HG03354 (cell line): ENCODE measurements at regions not wholly inside any gene's neighbourhood (a gene's known extent, or its start where the extent isn't known, plus 50 kb on each side); places are given as distances from the start of the nearest gene placed in this dataset.
"Not testable (repeated sequence)": the region's sequence is repeated elsewhere in the genome, so short reads cannot be mapped to it uniquely, and the experiment has no call there.

ENCODE experiments used
- ATAC-seq: cut with Tn5 transposase; IDR thresholded peaks from one replicate; pipeline ENCODE4 v1.9.1; 2021; ENCODE audit warnings: mild to moderate bottlenecking; ENCODE audit not compliant: unreplicated experiment, poor library complexity, severe bottlenecking

DNA sequence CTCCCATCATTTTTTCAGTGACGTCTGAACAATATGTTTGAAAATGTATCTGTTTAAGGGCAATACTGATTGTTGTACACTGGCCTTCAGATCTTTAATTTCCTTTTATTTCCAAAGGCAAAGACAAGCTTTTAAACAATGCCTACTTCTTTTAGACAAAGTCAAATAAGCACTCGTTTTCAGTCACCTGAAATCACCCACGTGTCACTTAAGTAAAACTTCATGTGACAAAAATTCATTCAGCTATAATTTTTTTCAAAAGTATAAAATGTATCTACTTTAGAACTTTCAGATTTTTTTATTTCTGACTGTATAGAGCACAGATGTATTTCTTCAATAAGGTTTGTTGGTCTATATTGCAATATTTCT is 113.5 kb upstream of the BEND6 start:
- ATAC-seq, result no peak

DNA sequence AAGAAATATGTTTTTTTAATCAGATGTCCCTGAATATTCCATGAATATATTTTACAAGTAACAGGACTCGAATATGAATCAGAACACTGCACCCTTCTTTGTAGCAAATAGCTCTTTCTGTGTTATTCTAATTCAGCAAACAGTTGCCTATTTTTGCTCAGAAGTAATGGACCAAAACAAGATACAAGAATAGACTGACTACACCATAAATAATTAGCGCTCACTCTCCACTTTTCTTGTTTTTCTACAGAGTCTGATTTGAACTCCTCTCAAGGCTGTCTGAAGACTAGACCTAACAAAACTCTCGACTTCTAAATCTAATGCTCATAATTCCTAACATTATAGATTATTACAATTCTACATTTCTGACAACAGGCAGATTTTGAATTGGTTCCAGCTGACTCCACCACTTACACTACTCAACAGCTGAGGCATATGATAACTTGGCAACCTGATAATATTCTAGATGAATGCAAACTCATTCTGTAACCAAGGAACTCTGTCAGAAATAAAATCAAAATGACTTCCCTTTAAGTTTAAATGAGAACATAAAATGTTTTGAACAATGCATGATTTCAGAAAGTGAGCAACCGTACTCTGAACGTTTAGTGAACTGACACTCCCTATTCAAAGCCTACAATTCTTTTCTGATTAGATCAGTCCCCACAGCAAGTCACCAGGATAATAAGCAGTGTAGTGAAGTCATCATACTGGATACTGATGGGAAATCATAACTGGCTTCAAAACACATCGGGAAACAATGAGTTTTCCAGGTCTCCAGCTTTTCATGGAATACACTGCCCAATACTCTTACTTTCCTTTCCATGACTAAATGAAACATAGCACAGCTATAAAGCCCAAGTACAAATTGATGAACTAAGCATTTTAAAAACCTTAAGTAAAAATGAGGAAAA is 114.2 kb upstream of the BEND6 start:
- ATAC-seq, result no peak

DNA sequence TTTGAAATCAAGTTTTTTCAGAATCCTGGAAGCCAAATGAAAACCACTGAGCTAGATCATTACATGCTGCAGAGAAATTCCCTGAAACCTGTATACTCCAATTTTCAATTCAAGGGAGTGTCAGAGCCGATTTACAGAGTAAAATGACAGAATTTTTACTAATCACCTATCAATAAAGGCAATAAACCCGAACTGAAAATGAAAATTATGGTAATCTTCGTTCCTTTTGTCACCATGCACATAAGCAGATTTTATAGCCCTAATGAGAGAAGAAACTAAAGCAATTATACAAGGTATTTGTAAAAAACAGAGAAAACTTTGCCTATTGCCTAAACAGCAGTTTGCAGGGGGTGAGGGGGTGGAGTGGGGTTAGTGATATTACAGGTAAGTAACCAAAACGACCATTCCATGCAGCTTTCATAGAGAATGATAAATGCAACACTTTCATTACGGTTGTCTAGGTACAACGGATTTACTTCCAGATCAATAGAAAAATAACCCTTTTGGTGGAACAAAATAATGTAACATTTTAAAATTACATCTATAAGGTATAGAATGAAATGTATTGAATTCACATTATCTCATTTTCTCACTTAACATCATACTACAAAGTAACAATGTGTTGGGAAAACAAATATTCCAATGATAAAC is 115.2 kb upstream of the BEND6 start:
- no peak for ATAC-seq

DNA sequence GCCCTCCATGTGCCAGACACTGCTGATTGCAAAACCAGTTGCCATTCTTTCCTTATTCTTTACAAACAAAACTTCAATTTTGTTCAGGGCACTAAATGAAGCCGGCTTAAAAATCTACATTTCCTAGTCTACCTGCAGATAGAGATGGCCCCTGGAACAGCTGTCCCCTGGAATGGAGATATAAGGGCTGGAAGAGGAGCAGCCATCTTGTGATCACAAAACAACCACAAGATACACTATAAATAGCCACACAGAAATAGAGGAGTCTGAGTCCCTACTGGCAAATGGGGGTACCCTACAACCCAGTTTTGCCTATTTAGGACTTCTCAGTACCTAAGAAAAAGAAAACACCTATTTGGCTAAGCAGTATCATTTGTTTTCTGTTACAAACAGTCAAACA is 115.9 kb upstream of the BEND6 start:
- no peak for ATAC-seq

DNA sequence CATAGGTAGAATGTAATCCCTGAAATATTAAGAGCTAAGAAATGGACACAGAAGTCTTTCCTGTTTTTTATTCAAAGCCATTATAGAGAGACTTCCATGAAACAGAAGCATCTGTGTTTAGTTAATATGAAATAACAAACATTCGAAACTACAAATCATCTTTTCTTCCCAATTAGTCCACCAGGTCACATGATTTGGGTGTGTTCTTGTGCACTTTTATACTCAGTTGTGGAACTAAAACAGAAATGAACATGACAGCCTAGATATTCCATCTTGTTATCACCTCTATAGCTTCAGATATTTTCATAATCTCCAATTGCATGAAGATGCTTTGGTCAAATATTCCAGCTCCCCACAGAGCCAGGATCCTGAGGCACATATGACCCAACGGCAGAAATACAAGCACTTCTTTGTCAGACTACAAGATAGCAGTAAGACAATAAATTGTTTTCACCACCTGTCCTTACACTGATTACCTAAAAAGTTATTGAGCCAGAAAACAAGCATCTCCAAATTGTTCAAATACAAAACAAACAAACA is 116.8 kb upstream of the BEND6 start:
- no peak for ATAC-seq

DNA sequence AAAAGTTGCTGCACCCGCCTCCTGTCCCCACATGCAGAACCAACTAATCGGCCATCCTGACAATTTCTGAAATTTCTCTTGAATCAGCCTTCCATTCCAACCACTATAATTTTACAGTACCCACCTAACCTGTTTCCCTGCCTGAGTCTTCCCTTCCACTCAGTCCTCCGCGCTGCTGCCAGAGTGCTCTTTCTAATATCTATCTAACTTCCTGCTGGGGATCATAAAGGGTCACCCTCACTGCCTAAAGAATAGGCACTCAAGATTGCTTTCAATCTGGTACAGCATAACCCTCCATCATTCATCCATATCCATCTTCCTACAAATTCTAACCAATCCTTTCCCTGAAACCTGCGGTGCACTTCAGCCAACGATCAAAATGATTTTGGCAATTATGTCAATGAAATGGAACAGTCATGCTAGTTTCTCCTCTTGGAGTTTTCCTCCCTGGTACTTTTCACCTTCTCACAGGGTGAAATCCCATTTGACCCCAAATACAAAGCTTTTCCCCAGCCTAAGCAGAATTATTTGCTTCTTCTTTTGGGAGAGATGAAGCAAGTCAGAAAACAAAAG is 117.5 kb upstream of the BEND6 start:
- no peak for ATAC-seq

DNA sequence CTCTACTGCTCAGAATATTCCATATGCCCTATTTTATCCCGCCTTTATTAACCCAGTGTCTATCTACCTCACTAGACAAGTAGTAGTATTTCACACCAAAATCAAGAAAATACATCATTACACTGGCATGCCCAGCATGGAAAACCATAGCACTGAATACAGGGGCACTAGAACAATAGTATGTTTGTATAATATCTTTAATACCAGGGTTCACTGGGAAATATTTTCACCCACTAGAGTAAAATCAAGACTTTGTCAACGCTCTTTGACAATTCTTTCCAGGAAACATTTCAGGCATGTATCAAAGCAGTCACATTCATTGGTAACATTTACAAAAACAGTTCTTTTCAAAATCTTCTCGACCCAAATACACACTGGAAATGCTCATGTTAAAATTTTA is 119.3 kb upstream of the BEND6 start:
- no peak for ATAC-seq

DNA sequence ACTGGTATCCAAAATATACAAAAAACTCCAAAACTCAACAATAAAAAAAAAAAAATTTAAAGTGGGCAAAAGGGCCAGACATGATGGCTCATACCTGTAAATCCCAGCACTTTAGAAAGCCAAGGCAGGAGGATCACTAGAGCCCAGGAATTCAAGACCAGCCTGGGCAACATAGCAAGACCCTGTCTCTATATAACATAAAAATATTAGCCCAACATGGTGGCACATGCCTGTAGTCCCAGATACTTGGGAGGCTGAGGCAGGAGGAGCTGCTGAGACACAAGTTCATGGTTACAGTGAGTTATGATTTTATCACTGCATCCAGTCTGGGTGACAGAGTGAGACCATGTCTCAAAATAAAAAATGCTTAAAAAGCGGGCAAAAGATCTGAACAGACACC is 121.0 kb upstream of the BEND6 start:
- no peak for ATAC-seq

DNA sequence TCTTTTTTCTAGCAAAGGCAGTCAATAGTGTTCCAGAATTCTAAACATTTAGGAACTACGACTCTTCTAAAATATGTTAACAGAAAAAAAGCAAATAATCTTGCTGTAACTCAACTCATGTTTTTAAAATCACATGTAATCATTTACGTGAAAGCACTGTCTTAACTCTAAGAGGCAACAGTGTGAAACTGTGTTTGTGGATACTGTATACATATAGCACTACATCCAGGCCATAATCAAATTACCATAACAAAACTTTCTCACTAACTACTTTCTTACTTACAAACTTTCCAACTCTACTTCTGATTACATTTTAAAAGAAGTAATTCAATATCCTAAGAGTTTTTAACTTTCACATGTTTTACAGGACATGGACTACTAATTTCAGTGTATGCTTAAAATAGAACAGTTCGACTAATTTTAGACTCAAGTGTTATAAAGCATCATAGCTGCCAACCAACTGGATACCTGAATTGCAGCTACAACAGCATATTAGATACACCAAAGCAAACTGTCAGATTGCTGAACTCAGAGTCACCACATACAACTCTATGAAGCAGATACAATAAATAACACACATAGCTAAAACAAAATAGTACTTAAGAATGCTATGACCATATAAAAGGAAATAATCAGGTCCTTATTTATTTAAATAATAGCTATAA is 121.6 kb upstream of the BEND6 start:
- no peak for ATAC-seq

DNA sequence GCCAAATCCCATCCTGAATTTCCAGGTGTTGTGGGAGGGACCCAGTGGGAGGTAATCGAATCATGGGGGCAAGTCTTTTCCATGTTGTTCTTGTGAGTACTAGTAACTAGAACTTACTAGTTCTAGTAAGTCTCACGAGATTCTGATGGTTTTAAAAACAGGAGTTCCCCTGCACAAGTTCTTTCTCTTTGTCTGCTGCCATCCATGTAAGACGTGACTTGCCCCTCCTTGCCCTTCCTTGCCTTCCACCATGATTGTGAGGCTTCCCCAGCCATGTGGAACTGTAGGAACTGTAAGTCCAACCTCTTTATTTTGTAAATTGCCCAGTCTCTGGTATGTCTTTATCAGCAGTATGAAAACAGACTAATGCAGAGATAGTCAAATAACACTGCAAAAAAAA is 122.7 kb upstream of the BEND6 start:
- ATAC-seq, result no peak

DNA sequence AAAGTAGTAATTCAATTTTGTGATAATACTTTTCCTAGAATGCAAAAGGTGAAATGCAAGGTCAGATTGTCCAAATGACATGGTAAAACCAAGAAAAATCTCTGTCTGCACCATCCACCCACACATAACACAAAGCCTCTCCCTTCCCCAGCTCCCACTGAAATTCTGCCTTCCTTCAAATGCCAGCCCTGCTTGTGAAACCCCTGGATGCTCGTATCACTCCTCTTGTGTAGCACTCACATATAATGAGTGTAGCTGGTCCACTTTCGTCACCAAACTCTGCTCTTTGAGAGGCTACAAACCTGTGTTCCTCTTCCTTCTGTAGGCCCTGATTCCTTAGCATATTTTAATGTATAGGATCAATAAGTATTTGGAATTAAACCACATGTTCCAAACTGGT is 123.6 kb upstream of the BEND6 start:
- no peak for ATAC-seq

DNA sequence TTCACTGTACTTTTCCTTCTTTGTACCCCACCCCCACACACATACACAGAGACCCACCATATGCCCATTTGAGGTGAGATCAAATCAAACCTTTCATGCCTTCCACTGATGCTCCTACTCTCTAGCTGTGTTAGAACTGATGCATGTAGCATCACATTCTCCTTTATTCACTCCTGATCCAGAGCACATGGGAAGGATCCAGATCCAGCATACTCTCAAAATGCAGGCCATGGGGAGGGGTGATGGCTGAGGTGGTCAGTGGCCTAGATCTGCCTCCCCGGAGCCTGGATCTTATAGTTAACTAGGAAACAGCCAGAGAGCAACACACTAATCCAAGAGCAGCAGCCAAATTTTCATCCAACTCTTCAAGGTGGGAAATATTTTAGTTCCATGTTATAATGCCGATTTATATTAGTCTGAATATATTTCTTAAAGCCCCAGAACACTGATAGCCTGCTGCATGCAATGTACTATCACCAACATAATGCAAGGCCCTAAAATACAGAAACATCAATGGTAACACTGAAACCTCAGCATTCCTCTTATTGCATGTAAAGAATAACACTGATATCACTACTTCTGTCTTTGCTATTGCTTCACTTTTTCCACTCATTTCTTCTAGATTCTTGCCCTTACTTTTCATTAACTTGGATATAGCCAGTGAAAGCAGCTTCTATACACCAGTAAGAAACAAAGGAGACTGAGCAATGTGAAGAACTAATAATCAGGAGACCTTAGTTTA is 126.8 kb upstream of the BEND6 start:
- no peak for ATAC-seq

DNA sequence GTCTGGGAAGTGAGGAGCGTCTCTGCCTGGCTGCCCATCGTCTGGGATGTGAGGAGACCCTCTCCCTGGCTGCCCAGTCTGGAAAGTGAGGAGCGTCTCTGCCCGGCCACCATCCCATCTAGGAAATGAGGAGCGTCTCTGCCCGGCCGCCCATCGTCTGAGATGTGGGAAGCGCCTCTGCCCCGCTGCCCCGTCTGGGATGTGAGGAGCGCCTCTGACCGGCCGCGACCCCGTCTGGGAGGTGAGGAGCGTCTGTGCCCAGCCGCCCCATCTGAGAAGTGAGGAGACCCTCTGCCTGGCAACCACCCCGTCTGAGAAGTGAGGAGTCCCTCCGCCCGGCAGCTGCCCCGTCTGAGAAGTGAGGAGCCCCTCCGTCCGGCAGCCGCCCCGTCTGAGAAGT is 130.5 kb upstream of the BEND6 start:
- not testable (repeated sequence) for ATAC-seq

DNA sequence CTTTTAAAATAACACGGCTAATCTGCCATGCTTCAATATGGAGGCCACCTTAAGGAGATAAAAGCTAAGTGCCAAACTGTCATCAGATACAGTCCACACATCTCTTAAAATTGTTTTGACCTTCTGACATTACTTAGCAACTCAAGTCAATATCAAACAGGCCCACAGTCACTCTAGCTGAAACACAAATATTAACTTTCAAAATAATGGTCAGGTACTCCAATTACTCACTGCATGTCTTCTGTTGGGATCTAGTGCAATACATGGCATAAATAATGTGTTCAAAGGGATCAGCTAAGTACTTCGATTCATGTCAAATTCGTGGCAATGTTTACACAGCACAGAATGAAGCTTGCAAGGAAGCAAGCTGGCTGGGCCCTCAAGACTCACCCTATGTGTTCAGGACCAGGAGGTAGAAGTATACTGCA is 133.9 kb upstream of the BEND6 start:
- no peak for ATAC-seq

DNA sequence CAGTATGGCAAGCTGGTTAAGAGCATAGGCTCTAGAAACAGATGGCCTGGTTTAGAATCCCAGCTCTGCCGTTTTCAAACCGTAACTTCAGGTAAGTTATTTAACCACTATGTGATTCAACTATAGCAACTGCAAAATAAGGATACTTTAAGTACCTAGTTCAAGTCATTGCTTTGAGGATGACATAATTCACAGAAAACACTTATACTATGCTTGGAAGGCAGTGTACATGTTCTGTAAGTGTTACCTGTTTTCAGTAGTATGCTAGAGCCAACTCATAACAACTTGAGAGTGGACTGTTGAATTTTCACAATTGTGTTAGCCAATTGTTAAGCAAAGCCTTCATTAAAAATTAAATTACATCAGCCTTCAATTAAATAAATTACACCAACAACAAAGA is 134.8 kb upstream of the BEND6 start:
- no peak for ATAC-seq

DNA sequence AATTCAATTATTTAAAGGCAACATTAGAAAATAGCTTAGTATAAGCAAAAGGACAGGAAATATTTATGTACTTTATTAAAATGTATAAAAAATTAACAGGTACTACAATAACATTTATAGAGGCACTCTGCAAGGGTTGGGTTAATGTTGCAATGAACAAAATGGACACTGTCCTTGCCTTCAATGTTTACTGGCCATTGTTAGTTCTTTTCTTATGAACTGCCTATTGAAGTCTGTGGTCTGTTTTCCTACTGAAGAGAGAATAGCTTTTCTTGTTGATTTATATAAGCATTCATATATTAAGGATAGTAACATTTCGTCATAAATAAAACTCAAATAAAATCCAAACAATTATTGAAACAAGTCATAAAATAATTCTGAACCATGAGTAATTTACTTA is 135.3 kb upstream of the BEND6 start:
- ATAC-seq, result no peak

DNA sequence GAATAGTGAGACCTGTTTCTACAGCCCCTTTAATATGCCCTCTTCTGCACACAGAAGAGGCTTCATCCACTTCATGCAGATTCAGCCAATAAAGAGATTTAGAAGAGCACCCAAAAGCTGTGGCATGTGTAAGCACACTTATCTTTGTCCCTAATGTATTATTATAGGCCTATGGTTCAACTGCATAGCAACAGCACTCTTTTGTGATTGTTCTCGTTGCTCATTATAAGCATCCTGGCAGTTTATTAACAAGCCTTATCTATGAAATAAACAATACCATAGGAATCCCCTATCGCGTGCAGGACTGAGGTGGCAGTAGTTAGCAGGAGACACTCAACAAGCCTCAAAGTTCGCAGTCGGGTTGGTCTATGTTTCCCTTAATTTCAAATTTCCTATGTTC is 138.5 kb upstream of the BEND6 start:
- no peak for ATAC-seq

DNA sequence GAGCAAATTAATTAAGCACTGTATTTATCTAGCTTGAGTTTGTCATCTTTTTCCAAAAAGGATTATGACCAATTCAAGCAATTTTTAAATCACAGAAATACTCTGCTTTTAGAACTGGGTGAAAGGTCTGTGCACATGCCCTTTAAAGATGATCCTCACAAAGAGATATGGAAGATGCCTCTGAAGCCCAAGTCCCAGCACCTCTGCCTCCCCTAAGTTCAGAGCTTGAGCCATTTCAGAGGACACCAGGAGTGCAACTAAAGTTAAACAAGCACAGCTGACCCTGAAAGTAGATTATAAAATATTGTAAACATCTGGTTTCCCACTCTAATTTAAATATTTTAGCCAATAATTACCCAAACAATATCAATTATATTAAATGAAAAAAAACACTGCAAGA is 139.5 kb upstream of the BEND6 start:
- ATAC-seq, result no peak

DNA sequence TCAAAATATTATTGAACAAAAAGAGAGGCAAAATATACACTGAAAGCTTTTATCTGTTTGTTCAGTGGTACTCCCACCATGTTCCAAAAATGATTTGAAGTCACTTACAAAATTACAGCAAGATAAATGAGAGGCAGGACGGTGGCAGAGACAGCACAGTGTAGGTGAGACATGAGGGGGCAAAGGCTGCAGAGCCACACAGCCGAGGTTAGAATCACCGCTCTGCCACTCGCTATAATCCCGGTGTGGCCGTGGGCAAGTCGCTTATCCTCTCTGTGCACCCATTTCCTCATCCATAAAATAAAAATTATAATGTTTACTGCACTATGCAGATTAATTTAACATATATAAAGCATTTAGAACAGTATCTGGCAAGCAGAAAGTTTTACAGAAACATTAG is 140.1 kb upstream of the BEND6 start:
- no peak for ATAC-seq

DNA sequence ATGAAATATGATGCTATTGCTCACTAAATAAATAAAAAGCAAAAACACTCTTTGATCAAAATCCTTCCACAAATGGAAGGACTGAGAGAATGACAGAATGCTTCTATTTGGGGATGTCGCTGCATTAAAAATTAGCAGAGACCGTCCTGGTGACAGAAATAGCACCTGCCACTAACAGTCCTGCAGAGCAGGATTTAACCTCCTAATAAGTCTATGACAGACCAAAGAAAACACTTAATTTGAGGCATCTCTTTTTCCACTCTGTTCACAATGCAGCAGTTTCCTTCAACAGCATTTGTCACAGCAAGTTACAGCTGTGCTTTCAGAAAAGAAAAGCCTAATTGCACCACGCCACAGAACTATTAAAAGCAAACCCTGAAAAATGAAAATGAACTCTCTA is 140.6 kb upstream of the BEND6 start:
- no peak for ATAC-seq
